ENCODE measurements at regions not wholly inside any gene's neighbourhood (a gene's known extent, or its start where the extent isn't known, plus 50 kb on each side); places are given as distances from the start of the nearest gene placed in this dataset.
"Not testable (repeated sequence)": the region's sequence is repeated elsewhere in the genome, so short reads cannot be mapped to it uniquely, and the experiment has no call there.

DNA sequence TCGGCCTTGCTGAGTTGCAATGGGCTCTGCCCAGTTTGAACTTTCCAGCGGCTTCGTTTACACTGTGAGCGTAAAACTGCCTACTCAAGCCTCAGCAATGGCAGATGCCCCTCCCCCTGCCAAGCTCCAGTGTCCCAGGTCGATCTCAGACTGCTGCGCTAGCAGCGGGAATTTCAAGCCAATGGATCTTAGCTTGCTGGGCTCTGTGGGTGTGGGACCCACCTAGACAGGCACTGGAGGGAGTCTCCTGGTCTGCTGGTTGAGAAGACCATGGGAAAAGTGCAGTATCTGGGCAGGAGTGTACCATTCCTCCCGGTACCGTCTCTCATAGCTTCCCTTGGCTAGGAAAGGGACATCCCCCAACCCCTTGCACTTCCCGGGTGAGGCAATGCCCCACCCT lies 88.2 kb downstream of the KLHL28 start:
- no peak for DNase-seq

DNA sequence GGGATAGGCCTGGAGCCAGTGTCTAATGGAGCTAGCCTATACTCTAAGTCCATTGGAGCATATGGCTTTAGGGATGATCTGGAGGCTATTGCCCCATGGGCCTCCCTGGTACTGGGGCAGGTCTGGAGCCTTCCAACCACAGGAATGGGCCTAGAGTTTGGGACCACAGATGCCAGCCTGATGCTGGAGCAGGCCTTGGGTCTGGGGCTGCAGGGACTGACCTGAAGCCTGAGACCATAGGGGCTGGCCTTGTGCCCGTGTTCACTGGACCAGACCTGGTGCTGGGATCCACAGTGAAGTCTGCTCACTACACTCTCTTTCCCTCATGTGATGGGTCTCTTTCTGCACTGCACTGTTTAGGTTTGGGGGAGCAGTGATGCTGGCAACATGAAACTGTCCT lies 95.0 kb downstream of the KLHL28 start:
- DNase-seq: no peak

DNA sequence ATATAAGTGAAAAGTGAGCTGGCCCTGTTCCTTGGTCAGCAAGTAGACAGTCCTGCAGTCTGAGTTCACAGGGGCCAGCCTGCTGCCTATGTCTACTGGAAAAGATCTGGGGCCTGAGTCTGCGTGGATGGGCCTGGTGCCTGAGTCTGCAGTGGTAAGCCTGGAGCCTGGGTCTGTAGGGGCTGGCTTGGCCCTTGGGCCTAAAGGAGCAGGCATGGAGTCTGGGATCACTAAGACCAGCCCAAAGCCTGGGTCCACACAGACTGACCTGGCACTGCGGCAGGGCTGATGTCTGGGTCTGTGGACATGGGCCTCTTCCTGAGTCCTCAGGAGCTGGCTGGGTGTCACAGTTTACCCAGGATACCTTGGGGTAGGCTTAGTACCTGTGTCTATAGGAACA lies 95.4 kb downstream of the KLHL28 start:
- DNase-seq: no peak

DNA sequence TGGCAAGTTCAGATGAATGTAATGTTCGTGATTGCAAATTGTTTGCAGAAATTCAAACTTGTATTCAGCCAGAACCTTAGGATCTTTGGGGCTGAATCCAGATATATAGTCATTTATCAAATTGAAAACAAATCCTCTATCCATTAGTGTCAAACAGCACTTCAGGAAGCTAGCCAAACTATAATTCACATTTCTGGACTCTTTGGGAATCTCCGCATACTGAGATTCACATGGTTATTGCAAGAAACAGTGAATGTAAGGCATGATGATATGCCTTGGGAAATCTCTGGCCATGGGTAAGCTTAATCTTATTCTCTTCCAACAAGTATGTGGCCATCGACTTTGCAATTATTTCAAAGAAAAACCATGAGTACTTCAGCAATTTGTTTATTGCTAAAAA lies 98.5 kb downstream of the KLHL28 start:
- DNase-seq: no peak

DNA sequence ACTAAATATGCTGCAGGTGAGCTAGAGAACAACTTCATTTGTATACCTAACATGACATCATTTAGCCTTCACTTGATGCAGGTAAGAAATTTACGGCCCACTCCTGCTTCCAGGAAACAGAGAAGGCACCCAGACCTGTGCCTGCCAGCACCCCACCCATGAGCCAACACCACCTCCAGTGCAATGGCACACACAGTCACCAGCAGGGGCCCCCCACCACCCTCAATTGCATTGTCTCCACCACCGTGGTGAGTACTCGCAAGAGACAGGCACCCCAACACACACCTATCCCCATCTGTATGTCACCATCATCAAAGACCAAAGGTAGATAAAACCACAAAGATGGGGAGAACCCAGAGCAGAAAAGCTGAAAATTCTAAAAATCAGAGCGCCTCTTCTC lies 107.6 kb downstream of the KLHL28 start:
- DNase-seq: no peak

DNA sequence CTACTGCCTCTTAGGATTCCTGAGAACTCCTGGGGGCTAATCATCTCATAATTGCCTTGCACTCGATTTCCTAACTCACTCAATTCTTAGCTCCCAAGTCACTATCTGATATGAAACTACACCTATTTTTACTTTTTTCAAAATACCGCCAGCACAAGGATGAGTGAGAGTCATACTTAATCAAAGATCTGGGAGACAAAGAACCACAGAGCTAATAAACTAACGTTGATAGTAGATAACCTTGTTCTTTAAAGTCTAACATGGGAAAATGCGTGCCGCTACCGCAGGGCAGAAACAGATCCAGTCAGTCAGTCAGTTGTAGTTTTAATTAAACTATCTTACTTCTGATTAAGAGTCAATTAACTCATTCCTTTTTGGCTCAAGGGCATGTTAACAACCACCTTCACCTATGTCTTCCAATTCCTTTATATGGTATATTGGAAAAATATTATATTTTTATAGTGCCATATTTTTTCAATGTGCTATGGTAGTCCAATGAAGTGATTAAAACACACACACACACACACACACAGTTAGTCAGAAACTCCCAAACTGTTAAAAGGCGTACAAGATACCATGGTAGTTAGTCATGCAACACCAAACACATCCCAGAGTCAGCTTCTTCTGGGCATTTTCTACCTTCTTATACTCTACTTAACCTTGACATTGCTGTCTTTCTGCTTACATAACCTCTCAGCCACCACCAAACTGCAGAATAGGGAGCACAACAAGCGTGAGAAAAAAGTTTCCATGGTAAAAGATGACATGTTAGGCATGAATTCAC lies 114.0 kb downstream of the KLHL28 start:
- no peak for DNase-seq

DNA sequence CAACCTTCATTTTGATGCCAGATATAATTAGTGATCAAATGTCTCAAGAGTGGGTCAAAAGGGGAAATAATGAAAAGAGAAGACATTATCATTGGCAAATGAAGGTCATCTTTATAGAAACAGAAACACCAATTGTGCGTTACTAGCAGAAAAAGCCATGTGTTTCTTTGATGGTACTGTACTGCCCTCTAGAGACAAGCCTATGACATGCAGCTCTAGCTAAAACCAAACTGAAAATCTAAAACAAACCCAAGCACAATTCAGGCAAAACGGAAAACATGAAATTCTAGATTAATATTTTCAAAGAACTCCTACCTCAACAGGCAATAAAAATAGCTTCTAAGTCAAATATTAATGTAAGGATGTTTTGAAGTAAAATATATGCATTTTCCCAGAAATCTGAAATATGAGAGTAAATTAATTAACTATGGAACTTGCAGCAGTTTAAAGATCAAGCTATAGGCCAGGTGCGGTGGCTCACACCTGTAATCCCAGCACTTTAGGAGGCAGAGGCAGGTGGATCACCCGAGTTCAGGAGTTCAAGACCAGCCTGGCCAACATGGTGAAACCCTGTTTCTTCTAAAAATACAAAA lies 115.4 kb downstream of the KLHL28 start:
- DNase-seq: peak; percentile 34

DNA sequence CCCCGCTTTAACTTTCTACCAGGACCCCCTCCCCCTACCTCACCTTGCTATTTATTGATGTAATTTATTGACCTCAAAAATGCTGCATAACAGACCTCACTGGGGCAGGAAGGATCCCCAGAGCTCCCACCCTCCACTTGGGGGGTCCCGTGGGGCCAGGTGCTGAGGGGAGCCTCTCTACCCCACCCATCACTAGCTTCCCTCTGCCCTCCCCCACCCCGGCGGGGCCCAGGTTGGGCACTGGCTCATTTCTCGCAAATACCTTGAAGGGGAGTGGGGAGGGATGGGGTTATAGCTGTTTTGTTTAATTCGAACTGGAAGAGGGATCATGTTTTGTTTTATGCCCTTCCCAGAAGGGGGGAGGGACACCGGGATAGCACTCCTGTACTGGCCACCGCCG lies 125.8 kb downstream of the KLHL28 start:
- DNase-seq: not testable (repeated sequence)

DNA sequence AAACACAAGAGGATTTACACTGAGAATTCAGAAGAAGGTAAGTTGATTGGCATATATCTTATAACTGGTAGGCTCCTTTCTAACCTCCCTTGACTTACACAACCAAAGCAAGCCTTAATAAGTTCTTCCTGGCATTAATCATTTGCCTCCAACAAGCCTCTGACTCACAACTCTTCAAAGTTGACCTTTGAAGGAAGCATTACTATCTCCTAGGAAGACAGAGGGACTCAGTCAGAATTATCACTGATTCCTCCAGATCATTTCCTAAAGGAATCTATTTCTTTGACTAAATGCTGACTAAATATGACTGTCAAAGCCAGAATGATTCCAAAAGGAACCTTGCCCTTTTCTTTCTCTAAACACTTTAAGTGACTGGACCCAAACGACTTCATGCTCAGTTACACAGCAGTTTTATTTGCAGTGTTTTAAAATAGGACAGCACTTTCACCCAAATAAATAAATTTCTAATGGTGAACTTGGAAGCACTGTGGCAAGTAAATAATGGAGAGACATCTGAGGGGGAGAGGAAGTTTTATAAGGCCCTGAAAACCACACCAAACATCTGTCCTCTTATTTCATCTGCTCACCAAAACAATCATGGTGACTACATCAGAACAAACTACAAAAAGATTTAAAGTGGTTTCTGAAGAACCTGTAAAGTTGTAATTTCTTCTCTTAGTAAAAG lies 128.2 kb downstream of the KLHL28 start:
- DNase-seq: no peak

DNA sequence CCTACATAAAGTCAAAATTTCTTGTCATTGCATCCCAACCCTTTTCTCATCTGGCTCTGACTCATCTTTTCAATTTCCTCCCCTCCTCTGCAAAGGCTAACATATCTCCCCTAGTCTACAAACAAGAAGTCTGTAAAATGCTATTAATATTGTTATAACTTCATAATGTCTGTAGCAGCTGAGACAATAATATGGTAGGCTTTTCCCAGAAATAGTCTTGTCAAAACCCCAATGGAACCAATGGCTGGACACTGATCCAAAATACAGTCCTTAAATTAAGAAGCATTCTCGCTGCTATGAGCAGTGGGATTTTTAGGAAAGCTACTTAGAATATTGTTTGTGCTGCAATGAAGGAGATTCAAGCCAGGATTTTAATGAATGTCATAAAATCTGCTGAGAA lies 131.4 kb downstream of the KLHL28 start:
- DNase-seq: no peak

DNA sequence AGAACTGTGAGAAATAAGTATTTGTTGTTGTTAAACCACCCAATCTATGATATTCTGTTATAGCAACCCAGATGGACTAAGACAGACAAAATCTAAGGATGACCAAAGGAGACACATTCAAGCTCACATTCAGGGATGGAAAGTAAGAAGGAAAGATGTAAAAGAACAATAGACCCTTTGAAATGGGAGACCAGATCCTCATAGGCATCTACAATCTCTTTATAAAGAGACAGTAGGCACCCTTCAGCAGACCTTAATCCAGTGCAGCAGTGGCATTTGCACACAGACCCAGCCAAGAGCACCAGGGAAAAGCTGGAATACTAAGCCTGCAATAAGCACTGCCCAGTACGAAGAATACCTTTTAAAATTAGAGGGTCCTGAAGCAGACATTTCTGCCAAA lies 132.7 kb downstream of the KLHL28 start:
- DNase-seq: no peak

DNA sequence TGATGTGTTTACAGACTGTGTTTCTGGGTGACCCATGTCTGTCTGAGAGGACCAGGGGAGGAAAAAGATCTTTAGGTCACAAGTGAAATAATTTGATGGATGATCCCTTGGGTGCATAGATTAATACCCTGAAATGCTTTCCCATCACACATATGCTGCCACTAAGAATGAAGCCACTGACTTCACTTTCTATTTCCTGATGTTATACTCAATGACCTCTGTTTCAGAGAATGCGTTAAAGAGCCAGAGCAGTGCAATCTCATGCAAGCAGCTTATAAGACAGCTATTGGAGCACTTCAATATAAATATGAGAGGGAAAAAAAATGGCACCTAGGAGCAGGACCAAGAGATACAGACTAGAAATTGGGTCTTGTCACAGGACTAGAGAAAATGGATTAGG lies 133.7 kb downstream of the KLHL28 start:
- no peak for DNase-seq

DNA sequence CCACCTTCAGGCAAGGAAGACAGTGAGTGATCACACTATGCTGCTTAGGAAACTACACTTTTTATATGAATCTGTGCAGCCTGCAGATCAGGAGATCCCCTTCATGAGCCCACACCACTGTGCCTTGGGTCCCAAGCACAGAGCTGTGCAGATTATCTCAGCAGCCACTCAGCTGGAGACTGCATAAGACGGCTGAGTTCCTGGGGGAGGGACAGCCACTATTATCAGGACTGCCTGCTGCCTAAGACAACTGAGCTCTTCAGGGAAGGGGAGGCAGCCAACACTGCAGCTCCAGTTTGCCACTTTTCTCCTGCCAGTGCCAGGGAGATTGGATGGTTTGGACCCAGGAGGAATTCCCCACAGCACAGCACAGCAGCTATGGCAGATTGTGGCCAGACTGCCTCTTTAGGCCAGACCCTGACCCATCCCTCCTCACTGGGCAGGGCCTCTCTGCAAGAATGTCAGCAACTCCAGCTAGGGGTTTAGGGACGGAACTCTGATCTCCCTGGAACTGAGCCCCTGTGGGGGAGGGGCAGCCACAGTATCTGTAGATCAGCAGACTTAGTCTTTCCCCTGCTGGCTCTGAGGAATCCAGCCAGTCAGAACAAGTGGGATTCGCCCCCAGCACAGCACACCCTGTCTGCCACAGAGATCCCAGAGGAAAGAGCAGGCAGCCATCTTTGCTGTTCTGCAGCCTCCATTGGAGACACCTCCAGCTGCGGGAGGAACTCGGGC lies 141.3 kb downstream of the KLHL28 start:
- DNase-seq: no peak

DNA sequence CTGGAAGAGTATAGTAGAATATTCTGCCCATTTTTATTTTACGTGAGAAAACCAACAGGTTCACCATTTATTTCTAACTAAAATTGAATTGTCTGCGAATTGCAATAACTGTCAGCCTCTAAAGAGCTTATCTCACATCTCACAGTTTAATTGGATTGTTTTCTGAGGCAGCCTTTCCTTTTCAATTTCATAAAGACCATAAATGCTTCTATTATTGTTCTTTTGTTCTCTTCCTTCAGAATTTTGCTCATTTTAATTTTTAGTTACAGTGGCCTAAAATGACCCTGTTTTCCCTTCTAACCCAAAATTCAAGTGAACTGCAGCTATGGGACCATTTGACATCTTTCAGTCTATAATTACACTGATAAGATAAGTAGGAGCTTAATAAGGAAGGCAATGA lies 147.6 kb downstream of the KLHL28 start:
- no peak for DNase-seq

DNA sequence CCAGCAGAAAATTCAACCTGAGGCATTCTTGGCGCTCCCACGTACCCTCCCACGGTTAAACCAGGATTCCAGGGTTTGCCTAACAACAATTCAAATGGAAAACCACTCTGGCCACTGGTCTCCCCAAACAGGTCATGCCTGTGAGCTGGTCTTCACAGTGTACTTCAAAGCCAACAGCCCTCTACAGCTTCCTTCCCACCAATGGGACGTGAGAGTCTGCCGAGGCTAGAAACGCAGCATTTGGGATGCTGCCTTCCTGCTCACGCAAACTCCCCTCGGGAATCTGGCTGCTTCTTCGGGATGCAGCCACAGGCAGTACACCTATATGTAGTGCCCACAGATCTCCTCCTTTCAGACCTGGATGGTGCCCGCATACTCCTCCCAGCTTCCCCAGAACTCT lies 149.1 kb downstream of the KLHL28 start:
- DNase-seq: no peak

DNA sequence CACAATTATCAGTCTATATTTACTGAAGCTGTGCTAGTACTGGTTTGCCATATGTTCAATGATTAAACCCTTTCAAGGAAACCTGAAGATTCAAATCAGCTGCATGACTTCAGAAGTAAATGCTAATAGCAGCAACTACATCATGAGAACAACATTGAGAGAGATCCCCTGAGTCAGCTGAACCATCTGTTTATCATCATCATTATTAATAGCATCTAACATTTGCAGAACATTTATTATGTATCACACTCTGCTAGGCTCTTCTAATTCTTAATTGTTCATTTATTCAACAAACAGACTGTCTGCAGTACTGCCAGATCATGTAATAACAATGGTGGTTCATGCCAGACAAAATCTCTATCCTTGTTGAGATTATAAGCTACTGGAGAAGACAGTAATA lies 157.4 kb downstream of the KLHL28 start:
- no peak for DNase-seq

DNA sequence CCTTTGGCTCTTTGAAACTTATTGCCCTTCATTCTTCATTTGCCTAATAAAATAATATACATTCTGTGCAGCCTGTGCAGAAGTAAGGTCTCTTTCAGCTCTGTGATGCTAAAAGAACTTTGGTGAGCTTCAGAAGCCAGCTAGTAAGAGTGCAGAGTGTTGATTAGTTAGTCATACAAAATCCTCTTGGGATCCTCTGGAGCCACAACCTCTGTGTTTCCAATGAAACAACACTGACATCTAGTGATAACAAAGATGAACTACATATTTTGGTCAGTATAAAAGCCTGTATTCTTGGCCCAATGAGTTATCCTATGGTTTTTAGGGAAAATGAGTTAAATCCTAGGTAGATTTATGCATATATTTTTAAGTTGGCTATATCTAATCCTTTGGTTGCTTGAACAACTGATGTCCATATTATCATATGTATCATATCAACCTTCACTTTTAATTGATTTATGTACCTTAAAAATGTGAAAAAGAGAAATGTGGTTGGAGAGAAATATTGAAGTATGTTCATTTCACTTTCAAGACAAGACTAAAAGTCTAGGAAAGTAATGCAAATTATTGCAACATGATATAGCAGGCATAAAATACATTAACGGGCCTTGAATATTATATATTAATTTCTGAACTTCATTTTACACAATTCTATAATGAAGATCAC lies 158.4 kb downstream of the KLHL28 start:
- peak; percentile 73 for DNase-seq

DNA sequence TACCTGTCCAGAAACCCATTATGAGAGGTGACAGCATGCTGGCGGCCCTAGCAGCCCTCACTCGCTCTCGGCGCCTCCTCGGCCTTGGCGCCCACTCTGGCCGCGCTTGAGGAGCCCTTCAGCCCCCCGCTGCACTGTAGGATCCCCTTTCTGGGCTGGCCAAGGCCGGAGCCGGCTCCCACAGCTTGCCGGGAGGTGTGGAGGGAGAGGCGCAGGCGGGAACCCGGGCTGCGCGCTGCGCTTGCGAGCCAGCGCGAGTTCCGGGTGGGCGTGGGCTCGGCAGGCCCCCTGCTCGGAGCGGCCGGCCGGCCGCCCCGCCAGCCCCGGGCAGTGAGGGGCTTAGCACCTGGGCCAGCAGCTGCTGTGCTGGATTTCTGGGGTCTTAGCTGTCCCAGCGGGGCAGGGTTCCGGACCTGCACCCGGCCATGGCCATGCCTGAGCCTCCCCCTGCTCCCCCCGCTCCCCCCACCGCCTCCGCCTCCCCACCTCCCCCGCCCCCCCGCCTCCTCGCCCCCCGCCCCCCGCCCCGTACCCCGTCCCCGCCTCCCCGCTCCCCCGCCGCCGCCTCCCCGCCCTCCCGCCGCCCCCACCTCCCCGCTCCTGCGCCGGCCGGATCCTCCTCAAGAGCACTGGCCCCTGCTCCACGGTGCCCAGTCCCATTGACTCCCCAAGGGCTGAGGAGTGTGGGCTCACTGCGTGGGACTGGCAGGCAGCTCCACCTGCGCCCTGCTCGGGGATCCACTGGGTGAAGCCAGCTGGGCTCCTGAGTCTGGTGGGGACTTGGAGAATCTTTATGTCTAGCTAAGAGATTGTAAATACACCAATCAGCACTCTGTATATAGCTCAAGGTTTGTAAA lies 163.1 kb downstream of the KLHL28 start:
- no peak for DNase-seq

DNA sequence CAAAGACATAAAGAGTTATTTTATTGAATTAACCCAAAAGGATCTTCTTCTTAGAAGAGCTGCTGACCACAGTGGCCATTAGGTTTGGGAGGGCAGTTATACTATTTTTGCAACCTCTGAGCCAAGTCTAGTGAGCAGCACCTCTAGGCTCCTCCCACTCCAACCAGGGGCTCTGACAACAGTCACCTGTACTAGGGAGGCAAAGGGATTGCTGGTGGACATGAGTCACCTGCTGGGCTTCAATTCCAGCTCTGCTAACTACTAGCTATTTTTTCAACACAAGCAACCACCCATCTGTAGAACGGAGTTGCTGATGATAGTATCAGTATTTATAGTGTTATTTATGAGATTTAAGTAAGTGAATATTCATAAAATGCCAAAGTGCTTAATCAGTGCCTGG lies 166.0 kb downstream of the KLHL28 start:
- no peak for DNase-seq

DNA sequence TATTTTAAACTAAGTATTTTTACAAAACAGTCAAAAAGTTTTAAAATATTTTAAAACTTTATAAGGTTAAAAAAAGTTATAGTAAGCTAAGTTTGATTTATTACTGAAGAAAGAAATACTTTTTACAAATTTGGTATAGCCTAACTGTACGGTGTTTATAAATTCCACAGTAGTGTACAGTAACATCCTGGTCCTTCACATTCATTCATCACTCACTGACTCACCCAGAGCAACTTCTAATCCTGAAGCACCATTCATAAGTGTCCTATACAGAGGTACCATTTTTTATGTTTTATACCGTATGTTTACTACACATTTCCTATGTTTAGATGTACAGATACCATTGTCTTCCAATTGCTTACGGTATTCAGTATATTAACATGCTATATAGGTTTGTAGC lies 170.0 kb downstream of the KLHL28 start:
- DNase-seq: no peak

DNA sequence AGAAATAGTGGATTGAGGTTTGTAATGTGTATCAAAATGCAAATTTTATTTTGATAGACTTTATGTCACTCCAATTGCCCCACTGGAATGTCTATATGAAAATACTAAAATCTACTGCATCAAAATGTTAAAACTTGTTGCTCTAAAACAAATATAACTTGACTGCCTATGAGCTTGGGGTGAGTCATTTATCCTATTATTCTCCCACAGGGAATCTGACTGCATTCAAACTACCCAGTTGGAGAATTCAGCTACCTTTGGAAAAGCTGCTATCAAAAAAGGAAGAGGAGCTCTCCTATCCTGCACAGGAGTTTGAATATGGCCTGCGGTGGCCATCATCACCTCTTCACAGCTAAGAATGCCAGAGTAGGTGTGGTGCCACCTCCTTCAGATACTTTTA lies 173.1 kb downstream of the KLHL28 start:
- DNase-seq: no peak

DNA sequence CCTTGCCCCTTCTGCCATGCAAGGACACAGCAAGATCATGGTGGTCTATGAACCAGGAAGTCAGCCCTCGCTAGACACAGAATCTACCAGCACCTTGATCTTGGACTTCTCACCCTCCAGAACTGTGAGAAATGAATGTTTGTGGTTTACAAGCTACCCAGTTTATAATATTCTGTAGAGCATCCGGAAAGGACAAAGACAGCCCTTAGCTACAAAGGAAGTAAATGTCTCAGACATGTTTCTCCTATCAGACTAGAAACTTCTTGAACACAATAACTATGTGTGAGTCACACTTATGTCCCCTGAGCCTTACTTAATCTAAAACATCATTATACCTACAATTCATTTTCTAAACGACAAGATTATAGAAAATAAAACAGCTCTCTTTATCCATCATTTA lies 176.7 kb downstream of the KLHL28 start:
- no peak for DNase-seq
